GM19452 (cell line): ENCODE measurements at regions not wholly inside any gene's neighbourhood (a gene's known extent, or its start where the extent isn't known, plus 50 kb on each side); places are given as distances from the start of the nearest gene placed in this dataset.

ENCODE experiments used
- ATAC-seq: cut with Tn5 transposase; IDR thresholded peaks from one replicate; pipeline ENCODE4 v1.9.1; 2021; ENCODE audit not compliant: unreplicated experiment

DNA sequence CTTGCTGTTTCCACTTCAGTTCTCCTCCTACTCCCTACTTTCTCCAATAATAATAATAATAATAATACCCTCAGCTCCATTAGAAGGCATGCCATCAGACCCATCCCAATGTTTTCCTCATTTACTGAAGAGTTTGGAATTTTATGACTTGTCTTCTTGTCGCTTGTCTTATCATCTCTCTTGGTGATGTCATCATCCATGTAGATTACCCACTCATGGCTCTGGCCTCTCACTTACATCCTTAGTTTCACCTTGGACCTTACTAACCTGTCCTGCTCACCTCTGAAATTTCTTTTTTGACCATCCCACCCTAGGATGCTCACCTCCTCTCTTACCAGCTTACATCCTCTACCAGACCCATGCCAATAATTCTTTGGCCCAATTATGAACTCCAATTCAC lies 329.3 kb downstream of the ACTL7B start:
- ATAC-seq = no peak

DNA sequence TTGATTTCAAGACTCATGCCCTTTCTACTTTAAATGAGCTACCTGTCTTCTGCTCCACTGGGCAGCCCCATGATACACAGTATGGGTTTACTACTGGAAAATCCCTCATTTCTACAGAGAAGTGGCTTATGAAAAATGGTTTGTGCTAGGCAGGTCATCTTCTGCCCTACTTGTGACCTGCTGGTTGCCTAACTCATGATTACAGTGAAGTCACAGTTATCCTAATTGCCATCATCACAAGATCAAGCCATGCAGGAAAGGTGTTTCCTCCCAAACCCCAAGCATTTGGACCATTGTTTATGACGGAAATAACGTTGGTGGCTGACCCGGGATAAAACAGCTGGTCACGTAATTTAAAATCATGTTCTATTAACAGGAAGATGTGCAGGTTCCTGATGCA lies 330.6 kb downstream of the ACTL7B start:
- ATAC-seq = no peak

DNA sequence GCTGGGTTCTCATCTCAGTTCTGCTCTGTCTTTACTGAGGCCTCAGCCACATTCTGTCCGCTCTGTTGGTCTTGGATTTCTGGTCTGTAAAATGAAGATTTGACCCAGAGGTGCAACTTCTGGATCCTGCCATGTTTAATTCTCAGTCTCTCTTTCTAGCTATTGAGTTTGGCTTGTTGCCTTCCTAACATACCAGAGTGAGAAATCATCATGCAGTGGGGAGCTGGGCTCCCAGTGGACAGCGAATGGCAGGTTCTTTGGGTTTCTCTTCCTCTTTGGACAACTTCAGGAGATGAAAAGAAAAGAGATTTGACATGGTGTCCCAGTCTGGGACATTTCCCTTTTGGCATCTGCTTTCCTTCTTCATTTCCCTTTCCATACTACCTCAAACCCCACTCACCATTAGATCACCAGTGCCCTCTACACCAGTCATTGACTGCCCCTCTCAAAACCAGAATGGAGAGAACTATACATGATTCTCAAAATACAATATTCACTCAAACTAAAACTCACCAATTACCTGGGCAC lies 334.7 kb downstream of the ACTL7B start:
- ATAC-seq = no peak

DNA sequence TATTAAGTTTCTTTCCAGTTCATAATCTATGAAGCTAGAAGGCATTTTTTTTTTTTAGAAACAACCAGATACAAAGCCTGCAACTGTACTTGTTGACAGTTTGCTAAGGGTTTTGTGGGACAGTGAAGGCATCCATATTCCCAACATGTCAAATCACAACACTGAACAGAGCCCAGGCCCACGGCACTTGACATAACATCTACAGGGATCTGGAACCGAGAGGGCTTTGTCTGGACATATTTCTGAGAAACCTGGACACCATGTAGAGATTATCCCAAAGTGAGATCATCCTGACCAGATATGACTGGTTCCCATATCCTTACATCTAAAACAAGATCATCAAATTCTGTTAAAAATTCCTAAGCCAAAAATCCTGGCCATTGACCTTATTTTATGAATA lies 336.3 kb downstream of the ACTL7B start:
- no peak for ATAC-seq

DNA sequence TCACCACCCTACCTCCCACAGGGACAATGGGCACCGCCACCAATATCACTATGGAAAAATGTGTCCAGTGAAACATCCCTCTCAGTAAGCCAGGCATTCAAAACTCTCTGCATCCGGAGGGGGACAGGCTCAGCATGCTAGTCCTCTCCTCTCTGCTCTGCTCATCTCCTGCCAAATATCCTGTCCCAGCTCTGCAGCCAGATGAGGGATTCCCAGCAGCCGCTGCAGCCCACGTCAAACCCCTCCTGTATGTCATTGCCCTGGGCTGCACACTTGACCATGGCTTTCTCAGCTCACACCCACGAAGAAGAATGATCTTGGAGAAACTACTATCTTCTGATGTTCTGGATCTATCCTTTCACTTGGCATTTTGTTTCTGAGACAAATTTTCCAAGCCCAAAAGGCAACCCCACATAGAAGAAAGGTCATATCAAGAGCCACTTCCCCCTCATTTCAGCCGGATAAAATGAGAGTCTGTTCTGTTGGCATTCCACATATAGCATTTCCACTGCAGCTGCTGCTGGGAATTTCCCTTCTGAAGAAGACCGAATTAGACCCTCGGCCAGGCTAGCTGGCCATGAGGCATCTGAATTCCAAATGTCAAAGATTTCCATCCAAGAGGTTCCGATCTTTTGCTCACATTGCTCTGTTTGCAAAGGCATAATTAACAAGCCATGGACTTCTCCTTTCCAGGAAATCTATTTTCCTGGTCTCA lies 338.0 kb downstream of the ACTL7B start:
- no peak for ATAC-seq

DNA sequence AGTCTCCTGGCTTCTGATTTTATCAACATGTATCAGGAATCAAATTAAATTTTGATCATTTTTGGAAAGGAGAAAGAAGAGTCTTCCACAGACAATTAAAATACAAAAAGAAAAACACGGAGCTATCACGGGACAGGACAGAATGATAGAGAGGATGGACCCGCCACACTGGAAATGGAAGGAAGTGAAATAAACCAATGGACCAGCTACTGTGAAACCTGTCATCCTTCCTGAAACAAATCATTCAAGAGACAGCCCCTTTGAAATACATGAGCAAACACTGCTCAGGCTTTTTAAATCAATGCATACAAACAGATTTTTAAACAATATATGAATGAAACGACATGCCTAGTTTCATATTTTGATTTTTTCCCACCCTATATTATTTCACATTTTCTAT lies 339.4 kb downstream of the ACTL7B start:
- ATAC-seq = no peak

DNA sequence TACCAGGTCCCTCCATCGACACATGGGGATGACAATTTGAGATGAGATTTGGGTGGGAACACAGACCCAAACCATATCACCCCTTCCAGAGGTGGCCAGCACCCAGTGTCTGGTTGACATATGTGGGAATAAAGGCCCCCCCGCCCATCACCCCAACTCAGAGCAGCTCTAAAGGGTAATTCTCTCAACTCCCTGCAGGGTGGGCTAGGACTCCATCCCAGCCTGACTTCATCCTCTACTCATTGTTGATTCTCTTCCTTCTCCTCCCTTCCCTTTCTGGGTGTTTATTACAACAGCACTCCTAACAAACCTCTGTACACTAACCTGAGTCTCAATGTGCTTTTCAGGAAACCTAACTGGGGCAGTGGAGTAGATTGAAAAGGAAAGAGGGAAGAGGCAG lies 339.9 kb downstream of the ACTL7B start:
- ATAC-seq = no peak

DNA sequence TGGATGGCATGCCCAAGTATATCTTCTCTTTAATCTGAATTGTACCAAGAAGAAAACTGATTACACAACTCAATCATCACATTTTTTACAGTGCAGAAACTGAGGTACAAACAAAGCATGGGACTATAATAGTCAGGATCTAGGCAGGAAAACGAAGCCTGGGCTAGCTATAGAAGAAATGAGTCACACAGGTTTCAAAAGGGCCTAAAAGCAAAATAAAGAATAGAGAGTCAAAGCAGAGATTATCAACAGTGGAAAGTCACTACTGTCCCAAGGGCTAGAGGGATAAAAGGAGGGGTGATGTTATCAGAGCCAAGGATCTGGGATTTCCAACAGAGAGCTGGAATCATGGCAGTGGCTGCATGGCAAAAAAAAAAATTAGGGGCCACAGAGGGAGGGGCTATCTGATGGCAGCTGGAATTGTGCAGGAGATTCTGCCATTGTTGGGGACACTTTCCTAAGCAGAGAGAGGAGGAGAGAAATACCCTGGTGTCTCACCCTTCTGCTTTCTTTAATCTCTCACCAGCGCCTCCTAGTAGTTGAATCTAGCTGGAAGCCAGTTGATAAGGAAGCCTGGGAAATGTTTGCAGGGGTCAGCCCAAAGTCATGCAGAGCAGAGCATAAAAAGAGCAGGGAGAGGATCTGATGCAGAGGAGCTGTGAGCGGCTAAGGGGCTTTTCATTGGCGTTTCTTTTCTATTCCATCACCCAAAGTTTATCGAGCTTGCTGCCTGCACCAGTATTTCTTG lies 343.2 kb downstream of the ACTL7B start:
- no peak for ATAC-seq

DNA sequence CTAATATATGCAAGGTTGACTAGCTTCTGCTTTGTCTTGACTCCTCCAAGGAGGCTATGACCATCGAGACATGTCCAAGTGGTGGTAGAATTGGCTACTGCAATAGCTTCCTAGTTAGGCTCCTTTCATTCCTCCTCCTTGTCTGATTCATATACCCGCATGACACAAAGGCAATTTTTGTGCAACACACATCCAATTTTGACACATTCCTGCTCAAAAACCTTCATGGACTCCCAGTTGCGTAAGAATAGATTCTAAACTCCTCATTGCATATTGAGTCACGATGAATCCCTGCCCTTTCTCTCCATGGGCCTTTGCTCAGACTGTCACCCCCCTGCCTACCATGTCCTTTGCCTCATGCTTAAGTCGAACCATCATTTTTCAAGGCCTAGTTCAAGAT lies 344.5 kb downstream of the ACTL7B start:
- ATAC-seq = no peak

DNA sequence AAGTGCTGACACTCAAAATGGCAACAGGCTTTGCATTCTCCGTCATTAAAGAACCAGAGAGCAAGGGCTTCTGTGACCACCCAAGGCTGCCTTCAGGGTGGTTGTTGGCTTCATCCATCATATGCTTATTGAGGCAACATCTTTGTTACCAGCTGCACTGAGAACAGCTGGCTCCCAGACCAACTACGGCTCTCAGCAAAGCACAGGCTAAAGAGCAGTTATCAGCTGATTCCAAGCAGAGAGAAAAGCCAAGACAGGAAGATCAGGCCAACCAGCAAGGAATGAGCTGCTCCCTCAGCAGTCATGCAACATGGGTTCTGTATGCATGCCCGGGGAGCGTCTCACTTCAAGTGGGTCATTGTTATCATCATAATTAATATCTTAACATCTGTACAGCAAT lies 358.9 kb downstream of the ACTL7B start:
- ATAC-seq = no peak

DNA sequence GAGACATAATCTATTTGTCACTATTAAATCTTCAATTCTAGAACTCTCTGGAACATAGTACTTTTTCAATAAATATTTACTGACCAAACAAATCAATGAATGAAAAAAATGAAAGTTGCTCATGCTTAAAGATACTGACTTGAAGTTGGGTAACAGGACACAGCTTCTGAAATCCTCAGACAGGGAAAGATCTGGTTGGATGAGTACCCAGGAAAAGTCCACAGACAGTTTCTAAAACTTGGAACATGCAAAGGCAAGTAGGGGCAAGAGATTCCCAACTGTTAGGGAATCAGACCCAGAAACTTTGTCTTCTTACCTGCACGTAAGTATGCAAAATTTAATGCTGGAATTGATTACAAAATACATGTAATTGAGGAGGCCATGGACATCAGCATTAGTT lies 366.2 kb downstream of the ACTL7B start:
- ATAC-seq = no peak

DNA sequence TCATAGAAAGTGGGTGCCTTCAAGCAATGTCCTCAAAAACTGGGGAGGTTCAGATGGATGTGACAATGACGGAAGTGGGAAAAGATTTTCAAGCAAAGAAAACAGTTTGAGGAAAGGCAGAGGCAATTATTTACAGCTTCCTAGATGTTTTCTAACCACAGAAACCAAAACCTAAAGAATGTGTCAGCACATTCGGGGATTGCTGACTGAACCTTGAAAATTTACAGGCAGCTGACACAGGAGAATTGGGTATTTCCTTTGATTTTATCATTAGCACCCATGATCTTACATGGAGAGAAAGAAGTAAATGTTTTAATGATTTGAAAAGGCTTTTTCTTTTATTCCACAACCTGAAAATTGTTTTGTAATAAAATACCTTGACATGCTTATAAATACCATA lies 369.0 kb downstream of the ACTL7B start:
- ATAC-seq = no peak

DNA sequence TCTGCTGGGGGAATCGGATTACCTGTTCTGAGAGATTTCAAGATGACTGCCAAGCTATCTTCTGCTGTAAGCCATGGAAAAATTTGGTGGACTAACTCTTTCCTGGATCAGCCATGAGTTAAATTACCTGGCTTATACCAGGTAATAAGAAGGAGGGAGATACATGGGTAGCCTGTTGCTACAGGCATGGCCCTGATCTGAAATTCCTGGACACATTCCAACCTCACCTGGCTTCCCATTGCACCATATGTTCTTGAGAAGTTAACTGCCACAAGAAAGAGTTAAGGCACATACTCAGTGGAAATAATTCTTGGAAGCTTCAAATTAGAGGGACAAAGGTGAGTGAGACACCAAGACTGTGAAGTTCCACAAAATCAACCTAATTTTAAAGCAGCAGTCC lies 371.3 kb downstream of the ACTL7B start:
- no peak for ATAC-seq

DNA sequence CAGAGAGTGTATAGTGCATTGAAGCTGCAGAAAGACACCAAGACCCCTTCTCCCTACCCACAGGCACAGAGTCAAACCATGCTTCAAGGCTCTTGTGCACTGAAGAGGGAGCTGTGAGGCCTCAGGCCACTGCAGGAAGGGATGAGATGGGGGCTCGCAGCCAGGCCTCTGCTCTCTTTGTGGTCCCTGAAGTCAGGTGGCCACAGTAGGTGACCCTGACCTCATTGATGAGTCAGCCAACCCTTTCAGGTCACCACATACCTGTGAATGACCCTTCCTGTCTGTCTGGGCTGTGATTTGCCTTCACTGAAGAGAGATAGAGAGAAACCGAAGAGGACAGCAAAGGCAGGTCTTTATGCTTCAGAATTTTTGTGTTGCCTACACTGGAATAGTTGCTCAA lies 372.1 kb downstream of the ACTL7B start:
- ATAC-seq = no peak

DNA sequence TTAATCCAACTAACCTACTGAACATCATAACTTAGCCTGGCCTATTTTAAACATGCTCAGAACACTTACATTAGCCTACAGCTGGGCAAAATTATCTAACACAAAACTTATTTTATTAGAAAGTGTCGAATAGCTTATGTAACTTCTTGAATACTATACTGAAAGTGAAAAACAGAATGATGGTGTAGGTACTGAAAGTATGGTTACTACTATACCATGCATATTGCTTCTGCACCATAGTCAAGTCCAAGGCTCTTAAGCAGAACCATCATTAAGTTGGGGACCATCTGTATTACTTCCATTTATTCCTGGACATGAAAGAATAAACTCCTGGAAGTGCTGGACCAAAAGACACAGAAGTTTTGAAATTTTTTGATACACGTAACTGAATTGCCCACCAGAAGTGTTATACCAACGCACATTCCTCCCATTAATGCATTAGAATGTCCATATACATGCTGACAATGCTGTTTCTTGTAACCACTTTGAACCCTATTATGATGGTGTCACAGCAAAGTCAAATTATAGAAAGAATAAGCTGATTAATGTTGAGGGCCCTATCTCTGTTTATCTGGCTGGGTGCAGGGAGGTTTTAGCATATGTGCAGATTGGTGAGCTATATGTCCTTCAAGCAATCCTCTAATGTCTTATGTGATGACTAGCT lies 375.7 kb downstream of the ACTL7B start:
- no peak for ATAC-seq

DNA sequence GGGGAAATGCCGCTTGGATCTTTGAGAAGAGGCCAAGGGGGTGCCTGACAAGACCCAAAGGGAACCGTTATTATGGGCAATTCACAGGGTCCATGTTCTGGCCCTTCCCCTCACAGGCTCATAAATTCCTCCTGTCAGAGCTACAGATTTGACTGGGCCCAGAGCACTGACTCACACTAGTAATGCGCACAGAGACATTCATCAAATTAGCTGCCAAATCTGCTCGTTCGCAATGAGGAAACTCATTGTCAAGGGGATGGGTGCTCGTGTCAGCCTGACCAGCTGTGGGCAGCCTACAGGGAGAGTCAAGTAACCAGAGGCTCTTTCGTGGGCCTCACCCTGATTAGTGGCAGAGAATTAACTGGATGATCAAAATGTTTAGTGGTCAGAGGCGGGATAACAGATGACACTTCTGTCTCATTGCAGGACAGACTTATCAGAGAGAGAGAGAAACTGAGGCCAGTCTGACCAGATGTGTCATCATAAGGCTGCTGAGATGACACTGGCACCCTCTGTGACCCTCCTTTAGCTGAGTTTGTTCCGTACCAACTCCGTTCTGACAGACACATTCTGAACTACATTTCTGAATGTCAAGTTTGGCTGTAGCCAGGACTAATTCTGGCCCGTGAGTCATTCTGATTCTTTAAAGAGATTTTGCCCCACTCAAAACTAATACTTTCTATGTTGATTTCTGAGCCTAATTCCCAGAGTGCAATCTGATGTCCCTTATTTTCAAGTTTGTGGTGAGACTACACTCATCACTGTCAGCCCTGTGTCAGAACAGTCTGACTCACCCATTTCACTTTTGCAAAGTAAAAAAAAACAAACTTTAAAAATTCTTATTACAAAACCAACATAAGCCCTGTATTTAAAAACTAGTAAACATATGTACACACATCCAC lies 377.1 kb downstream of the ACTL7B start:
- peak; percentile 89 for ATAC-seq

DNA sequence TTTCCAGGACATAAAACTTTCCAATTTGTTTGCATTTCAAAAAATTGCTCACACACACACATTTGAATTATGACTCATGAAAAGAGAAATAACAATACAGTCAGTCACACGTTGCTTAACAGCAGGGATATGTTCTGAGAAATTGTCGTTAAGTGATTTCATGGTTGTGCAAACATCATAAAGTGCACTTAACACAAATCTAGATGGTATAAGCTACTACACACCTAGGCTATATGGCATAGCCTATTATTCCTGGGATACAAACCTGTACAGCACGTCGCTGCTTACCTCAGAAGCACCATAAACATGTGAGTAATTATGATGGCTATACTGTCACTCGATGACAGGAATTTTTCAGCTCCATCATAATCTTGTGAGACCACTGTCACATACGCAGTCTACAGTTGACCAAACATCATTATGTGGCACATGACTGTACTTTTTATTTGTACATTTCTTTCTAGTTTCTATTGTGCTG lies 378.2 kb downstream of the ACTL7B start:
- no peak for ATAC-seq

DNA sequence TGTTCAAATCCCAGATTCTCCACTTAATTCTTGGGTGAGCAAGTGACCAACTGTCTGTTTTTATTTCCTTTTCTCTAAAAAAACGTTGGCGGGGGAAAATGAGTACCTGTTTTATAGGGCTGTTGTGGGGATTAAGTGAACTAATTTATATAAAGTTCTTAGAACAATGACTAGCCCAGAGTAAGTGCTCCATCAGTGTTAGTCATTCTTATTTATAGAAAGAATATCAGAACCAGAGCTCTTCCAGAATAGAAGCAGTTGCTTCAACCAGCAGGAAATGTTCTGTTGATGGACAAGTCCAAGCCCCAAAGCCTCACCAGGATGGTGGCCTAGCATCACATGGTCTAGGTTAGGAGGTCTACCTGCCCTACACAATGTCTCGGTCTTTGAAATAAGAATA lies 379.2 kb downstream of the ACTL7B start:
- ATAC-seq = no peak

DNA sequence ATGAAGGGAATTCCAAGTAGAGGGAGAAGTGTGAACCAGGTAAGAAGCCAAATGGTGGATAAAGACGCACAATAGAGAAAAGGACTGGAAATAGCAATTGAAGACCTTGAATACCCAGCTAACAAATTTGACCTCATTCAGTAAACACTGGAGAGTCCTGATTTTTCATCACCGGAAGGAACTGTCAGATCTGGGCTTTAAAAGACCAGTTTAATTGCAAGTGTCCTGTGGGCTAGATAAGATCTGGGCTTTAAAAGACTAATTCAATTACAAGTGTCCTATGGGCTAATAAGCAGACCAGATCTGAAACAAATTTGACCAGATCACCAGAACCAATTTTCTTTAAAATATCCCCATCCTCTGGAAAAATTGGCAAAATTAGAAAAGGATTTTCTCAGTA lies 380.0 kb downstream of the ACTL7B start:
- no peak for ATAC-seq

DNA sequence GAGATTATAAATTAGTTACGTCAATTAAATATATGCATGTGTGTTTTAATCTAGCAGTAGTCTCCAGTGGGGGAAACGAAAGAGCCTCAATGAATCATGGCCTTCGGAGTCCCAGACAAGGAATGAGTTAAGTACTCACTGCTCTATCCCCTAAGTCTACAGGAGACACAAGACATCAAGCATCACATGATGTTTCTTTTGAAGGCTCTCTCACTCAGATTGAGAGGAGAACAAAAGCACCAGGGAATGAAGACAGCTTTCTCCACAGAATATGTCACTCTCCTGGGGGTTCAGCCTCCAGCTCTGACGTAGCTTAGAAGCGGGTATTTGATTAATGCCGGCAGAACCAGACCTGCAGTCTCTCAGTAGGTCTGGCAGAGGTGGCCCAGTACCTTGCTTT lies 381.4 kb downstream of the ACTL7B start:
- ATAC-seq = no peak
